IPS-18c (cell line): ENCODE measurements at regions not wholly inside any gene's neighbourhood (a gene's known extent, or its start where the extent isn't known, plus 50 kb on each side); places are given as distances from the start of the nearest gene placed in this dataset.

Experiments used
- H3K4me3 ChIP-seq: 2 replicates; pipeline ENCODE4 v1.7.0; 2013; ENCODE audit warnings: low read depth, mild to moderate bottlenecking, low read length, moderate library complexity; ENCODE audit not compliant: insufficient read depth
- H3K9me3 ChIP-seq: one replicate; pipeline ENCODE4 v1.6.1; 2013; ENCODE audit warnings: mild to moderate bottlenecking, low read length, moderate library complexity; ENCODE audit not compliant: control insufficient read depth, insufficient read depth

GRCh38 chr13:105959876-105960275 lies 575.6 kb downstream of the EFNB2 start:
- Histone ChIP-seq H3K9me3 (no peaks in the 10 kb centered on the region), H3K4me3 (no peak overlapping the region)

GRCh38 chr13:105957769-105958438 lies 577.6 kb downstream of the EFNB2 start:
- no peak overlapping the region for H3K4me3 ChIP-seq
- no peaks in the 10 kb centered on the region for H3K9me3 ChIP-seq

- no peaks in the 10 kb centered on the region for H3K9me3 ChIP-seq
- no peak overlapping the region for H3K4me3 ChIP-seq
Measured at GRCh38 chr13:105956921-105957320, 578.5 kb downstream of the EFNB2 start.

DNA sequence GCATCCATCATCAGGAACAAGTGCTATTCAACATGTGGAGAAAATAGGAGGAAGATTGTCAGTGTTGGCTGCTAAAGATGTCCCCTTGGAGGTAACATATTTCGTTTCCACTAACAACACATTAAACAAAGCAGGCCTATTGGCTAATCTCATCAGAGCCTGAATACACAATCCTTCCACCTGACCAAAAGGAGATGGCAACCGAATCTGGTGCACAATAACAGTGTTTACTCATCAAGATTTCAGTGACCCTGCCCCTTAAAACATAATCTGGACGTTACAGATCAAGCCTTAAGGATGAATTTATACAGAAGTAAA lies 582.5 kb downstream of the EFNB2 start:
- H3K4me3 ChIP-seq: no peak overlapping the region
- no peaks in the 10 kb centered on the region for H3K9me3 ChIP-seq

DNA sequence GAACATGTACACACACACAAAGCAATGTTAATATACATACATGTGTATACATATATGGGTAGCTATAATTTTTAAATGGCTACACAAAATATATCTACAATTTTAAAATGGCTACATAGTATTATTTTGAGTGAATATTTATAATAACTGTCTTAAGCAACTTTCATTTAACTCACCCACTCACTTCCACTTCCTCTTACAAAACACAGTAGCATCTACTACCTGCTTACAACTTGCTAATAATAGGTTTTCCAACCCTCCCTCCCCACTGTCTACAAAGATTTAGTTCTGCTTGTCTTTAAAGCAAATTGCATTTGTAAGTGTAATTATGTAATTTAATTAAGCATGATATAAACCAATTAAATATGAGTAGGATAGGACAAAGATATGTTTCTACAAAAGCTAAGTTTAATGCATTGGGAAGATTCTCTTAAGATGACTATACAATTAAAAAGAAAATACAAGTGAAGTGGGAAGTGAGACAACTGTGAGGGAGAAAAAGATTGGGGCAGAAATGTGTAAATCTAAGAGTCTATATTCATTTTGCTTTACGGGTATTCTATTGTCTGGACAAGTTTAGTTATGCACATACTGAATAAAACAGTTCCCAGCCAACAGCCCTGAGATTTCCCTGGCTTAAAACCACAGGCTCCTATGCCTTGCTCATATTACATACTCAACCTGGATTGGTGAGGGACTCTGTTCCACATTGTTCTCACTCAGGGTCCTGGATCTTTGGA lies 583.1 kb downstream of the EFNB2 start:
- no peak overlapping the region for H3K4me3 ChIP-seq
- no peaks in the 10 kb centered on the region for H3K9me3 ChIP-seq

GRCh38 chr13:105948143-105948542 lies 587.3 kb downstream of the EFNB2 start:
- Histone ChIP-seq H3K9me3 (peaks cover 2% of the 10 kb centered on the region), H3K4me3 (no peak overlapping the region)

DNA sequence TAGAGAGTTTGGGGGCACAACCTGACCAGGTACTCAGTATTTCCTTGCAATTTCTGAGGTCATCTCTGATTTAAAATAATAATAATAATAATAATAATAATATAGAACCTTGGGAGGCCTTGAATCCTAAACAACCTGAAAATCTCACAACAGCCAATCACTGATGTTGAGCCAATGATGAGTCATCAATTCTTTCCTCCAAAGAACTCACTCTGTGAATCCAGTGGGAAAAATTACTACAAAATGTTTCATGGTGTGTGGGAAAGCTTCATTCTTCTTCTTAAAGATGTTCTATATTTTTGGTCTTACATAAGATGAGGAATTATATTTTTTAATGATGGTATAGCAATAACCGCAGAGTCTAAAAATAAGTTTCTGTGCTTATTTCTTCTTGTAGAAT lies 594.6 kb downstream of the EFNB2 start:
- H3K9me3 ChIP-seq: peaks cover 2% of the 10 kb centered on the region
- H3K4me3 ChIP-seq: no peak overlapping the region

DNA sequence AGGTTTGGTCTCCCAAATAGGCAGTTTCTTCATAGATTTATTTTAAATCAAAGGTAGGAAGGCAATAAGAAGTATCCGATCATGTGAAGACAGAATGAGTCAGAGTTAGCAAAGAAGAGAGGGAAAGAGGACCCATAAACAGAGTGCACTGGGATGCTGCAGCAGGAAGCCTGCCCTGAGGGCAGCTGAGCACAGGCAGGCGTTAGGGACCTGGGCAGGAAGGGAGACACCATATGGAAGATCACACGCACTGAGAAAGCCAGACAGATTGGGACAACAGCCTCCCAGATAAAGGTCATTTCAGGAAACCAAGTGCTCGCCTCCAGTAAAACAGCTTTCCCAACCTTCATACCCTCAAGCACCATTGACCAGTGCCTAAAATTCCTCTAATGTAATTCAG lies 598.0 kb downstream of the EFNB2 start:
- H3K9me3 ChIP-seq: no peaks in the 10 kb centered on the region
- H3K4me3 ChIP-seq: no peak overlapping the region

- no peak overlapping the region for H3K4me3 ChIP-seq
- H3K9me3 ChIP-seq: no peaks in the 10 kb centered on the region
Measured at GRCh38 chr13:105936816-105937215, 598.6 kb downstream of the EFNB2 start.

- Histone ChIP-seq H3K4me3 (no peak overlapping the region), H3K9me3 (no peaks in the 10 kb centered on the region)
Measured at GRCh38 chr13:105929505-105929904, 606.0 kb downstream of the EFNB2 start.

- H3K9me3 ChIP-seq: no peaks in the 10 kb centered on the region
- no peak overlapping the region for H3K4me3 ChIP-seq
Measured at GRCh38 chr13:105928901-105929300, 606.6 kb downstream of the EFNB2 start.

DNA sequence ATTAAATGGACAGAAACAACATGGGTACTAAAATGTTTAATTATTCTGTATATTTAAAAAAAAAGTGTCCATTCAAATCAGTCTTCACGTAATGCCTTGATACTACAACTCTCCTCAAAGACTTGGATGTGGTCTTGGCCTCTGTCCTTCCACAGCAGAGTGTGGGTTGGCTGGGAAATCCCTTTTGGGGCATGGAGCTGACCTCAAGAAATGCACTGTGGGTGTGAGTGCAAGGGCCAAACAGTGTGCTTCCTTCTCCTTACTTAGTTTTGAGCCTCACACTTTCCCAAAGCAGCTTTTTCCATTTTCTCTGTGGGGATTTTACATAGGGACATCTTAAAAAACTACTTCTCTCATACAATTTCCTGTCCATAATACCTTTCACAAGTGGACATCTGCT lies 607.4 kb downstream of the EFNB2 start:
- Histone ChIP-seq H3K9me3 (no peaks in the 10 kb centered on the region), H3K4me3 (no peak overlapping the region)

GRCh38 chr13:105925496-105925895 lies 610.0 kb downstream of the EFNB2 start:
- Histone ChIP-seq H3K9me3 (no peaks in the 10 kb centered on the region), H3K4me3 (no peak overlapping the region)

DNA sequence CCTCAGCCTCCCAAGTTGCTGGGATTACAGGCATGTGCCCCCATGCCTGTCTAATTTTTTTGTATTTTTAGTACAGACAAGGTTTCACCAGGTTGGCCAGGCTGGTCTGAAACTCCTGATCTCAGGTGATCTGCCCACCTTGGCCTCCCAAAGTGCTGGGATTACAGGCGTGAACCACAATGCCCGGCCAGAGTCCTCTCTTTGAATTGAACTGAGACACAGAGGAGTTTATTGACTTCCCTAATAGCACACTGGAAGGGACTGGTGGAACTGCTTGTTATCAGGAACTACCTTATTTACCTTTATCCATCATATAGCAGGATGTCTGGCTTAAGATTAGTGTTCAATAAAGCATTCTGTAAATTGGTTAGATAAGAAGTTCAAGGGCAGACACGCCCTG lies 613.8 kb downstream of the EFNB2 start:
- no peak overlapping the region for H3K4me3 ChIP-seq
- H3K9me3 ChIP-seq: no peaks in the 10 kb centered on the region

DNA sequence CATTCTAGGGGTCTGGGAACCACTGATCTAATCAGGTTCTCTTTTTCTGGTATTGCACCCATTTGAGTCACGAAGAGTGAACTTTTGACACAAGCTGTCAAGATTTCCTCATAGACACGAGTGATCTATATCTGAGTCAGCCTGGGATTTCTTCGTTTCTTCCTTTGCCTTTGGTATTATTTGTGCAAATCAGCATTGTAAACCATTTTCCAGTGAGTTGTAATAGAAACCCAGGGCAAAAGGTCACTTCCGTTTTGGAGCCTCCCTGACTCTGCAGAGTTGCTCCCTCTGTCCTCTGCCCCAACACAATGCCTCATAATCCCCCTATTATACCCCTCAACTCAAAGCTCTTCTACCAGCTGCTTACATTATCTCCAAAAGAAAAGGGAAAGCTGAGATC lies 615.1 kb downstream of the EFNB2 start:
- no peak overlapping the region for H3K4me3 ChIP-seq

GRCh38 chr13:105918842-105919741 lies 616.4 kb downstream of the EFNB2 start:
- Histone ChIP-seq H3K4me3 (no peak overlapping the region), H3K9me3 (no peaks in the 10 kb centered on the region)

More for the DNA sequence above, 615.1 kb downstream of the EFNB2 start:
- no peaks in the 10 kb centered on the region for H3K9me3 ChIP-seq

DNA sequence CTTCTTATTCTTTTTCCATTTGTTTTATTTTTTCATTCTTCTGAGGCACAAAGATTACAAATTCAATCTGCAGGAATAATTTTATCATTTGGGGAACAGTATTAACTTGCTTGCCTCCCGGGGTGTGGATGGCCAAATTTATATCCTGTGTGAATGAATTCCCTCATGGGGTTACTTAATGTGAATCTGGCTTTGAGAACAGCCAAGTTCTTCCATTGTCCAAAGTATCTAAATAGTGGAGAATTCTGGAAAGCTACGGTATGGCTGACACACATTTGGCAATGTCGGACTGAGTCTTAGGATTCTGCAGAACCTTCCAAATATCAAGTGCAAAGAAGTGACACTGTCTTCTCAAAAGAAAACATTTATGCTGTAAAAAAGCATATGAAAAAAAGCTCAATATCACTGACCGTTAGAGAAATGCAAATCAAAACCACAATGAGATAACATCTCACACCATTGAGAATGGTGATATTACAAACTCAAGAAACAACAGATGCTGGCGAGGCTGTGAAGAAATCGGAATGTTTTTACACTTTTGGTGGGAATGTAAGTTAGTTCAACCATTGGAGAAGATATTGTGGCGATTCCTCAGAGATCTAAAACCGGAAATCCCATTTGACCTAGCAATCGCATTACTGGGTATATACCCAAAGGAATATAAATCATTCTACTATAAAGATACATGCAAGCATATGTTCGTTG lies 620.2 kb downstream of the EFNB2 start:
- H3K9me3 ChIP-seq: no peaks in the 10 kb centered on the region
- H3K4me3 ChIP-seq: no peak overlapping the region
